ENCODE measurements at regions not wholly inside any gene's neighbourhood (a gene's known extent, or its start where the extent isn't known, plus 50 kb on each side); places are given as distances from the start of the nearest gene placed in this dataset.

DNA sequence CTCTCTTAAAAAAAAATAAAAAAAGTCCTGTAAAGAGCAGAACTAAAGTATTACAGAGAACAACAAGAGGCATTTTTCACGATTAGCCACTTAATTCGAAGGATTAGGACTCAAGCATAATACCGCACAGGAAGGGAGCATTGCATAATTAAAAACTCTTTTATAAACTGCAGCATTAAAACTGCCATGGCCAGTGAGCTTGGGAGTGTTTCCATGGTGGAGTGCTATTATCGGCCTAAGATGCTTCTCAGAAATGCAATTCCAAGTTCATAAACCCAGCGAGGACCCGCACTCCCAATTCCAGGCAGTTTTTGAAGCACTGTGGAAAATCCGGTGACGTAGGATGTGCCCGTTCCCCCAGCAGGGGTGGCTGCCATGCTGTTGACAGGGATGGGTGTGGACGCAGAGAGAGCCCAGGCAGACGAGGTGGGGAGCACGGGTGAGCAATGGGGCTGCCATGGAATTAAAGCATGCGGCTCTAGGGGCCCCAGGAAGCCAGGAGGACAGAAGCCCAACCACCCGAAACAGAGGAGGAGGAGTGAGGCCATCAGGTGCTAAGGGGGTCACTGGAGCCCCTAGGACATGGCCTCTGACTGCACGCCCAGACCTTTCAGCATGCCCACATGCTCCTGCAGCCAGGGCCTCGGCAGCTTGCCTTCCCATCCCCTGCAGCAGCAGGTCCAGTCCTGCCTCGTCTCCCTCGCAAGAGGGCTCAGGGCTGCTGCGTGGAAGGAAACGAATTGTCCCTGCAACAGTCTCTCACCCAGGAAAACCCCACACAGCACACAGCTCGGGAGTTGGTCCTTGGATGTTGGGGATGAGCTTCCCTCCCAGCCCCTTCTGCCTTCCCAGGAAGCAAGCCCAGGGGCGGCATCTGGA lies 233.4 kb downstream of the NDUFA10 start:
- no peak for DNase-seq (ENCODE audit: low read depth, low spot score)
- POLR2A ChIA-PET, result no interaction called here
- CTCF ChIA-PET, result no interaction called here
- TF ChIP-seq, protein P1, sequence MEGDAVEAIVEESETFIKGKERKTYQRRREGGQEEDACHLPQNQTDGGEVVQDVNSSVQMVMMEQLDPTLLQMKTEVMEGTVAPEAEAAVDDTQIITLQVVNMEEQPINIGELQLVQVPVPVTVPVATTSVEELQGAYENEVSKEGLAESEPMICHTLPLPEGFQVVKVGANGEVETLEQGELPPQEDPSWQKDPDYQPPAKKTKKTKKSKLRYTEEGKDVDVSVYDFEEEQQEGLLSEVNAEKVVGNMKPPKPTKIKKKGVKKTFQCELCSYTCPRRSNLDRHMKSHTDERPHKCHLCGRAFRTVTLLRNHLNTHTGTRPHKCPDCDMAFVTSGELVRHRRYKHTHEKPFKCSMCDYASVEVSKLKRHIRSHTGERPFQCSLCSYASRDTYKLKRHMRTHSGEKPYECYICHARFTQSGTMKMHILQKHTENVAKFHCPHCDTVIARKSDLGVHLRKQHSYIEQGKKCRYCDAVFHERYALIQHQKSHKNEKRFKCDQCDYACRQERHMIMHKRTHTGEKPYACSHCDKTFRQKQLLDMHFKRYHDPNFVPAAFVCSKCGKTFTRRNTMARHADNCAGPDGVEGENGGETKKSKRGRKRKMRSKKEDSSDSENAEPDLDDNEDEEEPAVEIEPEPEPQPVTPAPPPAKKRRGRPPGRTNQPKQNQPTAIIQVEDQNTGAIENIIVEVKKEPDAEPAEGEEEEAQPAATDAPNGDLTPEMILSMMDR (IDR thresholded peaks at IDR 0.05; ENCODE audit: insufficient read depth, low read length, missing control alignments), result no peak
- no peak overlapping the region for H3K4me3 ChIP-seq (ENCODE audit: low read depth, low read length)

- TF ChIP-seq, protein P1 (IDR thresholded peaks at IDR 0.05; ENCODE audit: insufficient read depth, low read length, missing control alignments), result no peak
- POLR2A ChIA-PET, result no interaction called here
- CTCF ChIA-PET, result no interaction called here
These were observed 234.4 kb downstream of the NDUFA10 start for GRCh38 chr2:239790721-239791120.

DNA sequence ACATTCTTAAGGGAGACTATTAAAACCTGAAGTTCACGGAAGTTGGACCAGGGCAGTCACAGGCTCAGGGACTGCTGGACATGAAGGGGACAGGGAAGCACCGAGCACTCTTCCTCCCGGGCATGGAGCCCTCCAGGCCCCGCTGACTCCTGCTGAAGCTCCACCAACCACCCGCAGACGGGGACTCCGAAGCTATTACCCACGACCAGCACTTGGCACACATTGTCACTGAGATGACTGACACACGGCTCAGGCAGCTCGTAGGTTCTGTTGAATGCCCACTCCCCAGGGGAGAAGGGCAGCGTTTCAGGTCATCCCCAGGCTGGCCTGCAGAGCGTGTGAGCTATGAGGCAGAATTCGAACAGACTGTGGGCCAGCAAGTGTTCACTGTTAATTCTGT lies 234.8 kb downstream of the NDUFA10 start:
- no peak overlapping the region for H3K4me3 ChIP-seq (ENCODE audit: low read depth, low read length)
- no peak for DNase-seq (ENCODE audit: low read depth, low spot score)
- TF ChIP-seq, protein P1 (IDR thresholded peaks at IDR 0.05; ENCODE audit: insufficient read depth, low read length, missing control alignments), result no peak
- ChIA-PET CTCF (no interaction called here), POLR2A (no interaction called here)

More at GRCh38 chr2:239790721-239791120, 234.4 kb downstream of the NDUFA10 start:
- H3K4me3 ChIP-seq (ENCODE audit: low read depth, low read length), result no peak overlapping the region
- no peak for DNase-seq (ENCODE audit: low read depth, low spot score)

GRCh38 chr2:239789711-239790110 lies 235.4 kb downstream of the NDUFA10 start:
- CTCF ChIA-PET, result no interaction called here

DNA sequence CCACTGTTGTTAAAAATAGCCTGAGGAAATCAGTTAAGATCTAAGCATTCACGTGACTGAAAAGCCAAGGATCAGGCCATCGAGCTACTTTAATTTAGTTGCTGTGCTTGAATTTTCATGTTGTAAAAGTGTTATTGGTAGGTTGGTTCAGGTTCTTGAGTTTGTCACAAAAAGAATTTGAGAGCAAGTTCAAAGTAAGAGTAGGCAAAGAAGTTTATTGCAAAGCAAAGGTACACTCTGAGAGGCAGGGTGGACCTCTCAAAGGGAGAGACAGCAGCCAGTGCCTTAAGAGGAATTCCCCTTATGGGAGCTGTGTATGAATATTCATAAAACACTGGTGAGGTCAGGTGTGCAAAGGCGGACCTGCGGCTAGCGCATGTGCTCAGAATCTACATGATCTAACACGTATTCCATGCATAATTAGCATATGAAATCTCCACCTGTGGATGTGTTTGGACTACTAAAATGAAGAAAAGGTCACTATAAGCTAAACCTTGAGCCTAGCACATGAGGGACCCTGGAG lies 236.5 kb downstream of the NDUFA10 start:
- no peak for DNase-seq (ENCODE audit: low read depth, low spot score)
- CTCF ChIA-PET, result no interaction called here
- H3K4me3 ChIP-seq (ENCODE audit: low read depth, low read length), result no peak overlapping the region
- POLR2A ChIA-PET, result no interaction called here
- TF ChIP-seq, protein P1 (IDR thresholded peaks at IDR 0.05; ENCODE audit: insufficient read depth, low read length, missing control alignments), result no peak

More at GRCh38 chr2:239789711-239790110, 235.4 kb downstream of the NDUFA10 start:
- POLR2A ChIA-PET, result no interaction called here
- TF ChIP-seq, protein P1 (IDR thresholded peaks at IDR 0.05; ENCODE audit: insufficient read depth, low read length, missing control alignments), result no peak
- H3K4me3 ChIP-seq (ENCODE audit: low read depth, low read length), result no peak overlapping the region
- DNase-seq (ENCODE audit: low read depth, low spot score), result no peak

DNA sequence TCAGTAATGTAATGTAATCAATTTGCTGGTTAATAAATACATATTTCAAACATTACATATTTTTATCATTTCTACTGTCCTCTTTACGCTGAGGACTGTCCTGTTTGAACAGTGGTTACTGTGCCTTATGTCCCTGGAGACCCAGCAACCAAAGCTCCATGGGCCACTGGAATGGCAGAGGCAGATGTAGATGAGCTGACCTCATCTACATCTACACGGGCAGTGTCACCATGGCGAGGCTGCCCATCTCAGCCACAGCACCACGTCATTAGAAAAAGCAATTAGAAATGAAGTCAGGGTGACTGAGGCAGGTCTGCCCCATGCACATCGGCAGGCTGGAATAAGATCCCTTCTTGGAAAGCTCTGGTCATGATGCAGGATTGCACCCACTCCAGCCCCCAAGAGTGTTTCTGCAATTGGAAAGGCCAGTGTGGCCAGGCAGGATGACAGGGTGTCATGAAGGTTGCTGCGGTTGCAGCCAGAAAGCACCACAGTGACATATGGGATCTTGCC lies 237.5 kb downstream of the NDUFA10 start:
- no peak overlapping the region for H3K4me3 ChIP-seq (ENCODE audit: low read depth, low read length)
- no peak for DNase-seq (ENCODE audit: low read depth, low spot score)
- TF ChIP-seq, protein P1 (IDR thresholded peaks at IDR 0.05; ENCODE audit: insufficient read depth, low read length, missing control alignments), result no peak
- POLR2A ChIA-PET, result no interaction called here
- CTCF ChIA-PET, result no interaction called here
